GM19099 (cell line): ENCODE measurements at regions not wholly inside any gene's neighbourhood (a gene's known extent, or its start where the extent isn't known, plus 50 kb on each side); places are given as distances from the start of the nearest gene placed in this dataset.

Experiments
- POLR2A ChIP-seq: IDR thresholded peaks from 3 replicates; pipeline ENCODE4 v1.6.1; 2011; ENCODE audit warnings: low read depth; ENCODE audit not compliant: insufficient read length; ENCODE audit errors: extremely low read depth

- TF ChIP-seq POLR2A = no peak
Measured at GRCh38 chr1:9419369-9420041, 119.8 kb upstream of the SLC25A33 start.

GRCh38 chr1:9420835-9421532 lies 118.3 kb upstream of the SLC25A33 start:
- no peak for TF ChIP-seq POLR2A

GRCh38 chr1:9421533-9421873 lies 117.8 kb upstream of the SLC25A33 start:
- TF ChIP-seq POLR2A = no peak

GRCh38 chr1:9422321-9422720 lies 116.9 kb upstream of the SLC25A33 start:
- TF ChIP-seq POLR2A = no peak

- TF ChIP-seq POLR2A = no peak
Measured at GRCh38 chr1:9422911-9423505, 116.3 kb upstream of the SLC25A33 start.

- TF ChIP-seq POLR2A = no peak
Measured at GRCh38 chr1:9424261-9424660, 115.0 kb upstream of the SLC25A33 start.

GRCh38 chr1:9425859-9426258 lies 113.4 kb upstream of the SLC25A33 start:
- no peak for TF ChIP-seq POLR2A

GRCh38 chr1:9426291-9426711 lies 113.0 kb upstream of the SLC25A33 start:
- TF ChIP-seq POLR2A = peak; percentile 47

- no peak for TF ChIP-seq POLR2A
Measured at GRCh38 chr1:9427388-9427787, 111.9 kb upstream of the SLC25A33 start.

- TF ChIP-seq POLR2A = peak; percentile 77
Measured at GRCh38 chr1:9428601-9429341, 110.5 kb upstream of the SLC25A33 start.

- no peak for TF ChIP-seq POLR2A
Measured at GRCh38 chr1:9429342-9429711, 109.9 kb upstream of the SLC25A33 start.

GRCh38 chr1:9434247-9435152 lies 104.8 kb upstream of the SLC25A33 start:
- no peak for TF ChIP-seq POLR2A

GRCh38 chr1:9435153-9435636 lies 104.1 kb upstream of the SLC25A33 start:
- no peak for TF ChIP-seq POLR2A

- no peak for TF ChIP-seq POLR2A
Measured at GRCh38 chr1:9435854-9436640, 103.2 kb upstream of the SLC25A33 start.
